HG02943 (cell line): ENCODE measurements at regions not wholly inside any gene's neighbourhood (a gene's known extent, or its start where the extent isn't known, plus 50 kb on each side); places are given as distances from the start of the nearest gene placed in this dataset.

Source experiments
- ATAC-seq: cut with Tn5 transposase; IDR thresholded peaks from one replicate; pipeline ENCODE4 v1.9.1; 2021; ENCODE audit warnings: mild to moderate bottlenecking, low read depth, moderate library complexity; ENCODE audit not compliant: unreplicated experiment

GRCh38 chr5:21199087-21199486 is 1211.1 kb upstream of the CDH18 start:
- ATAC-seq: no peak

GRCh38 chr5:21195145-21195544 is 1207.1 kb upstream of the CDH18 start:
- no peak for ATAC-seq

- no peak for ATAC-seq
These were observed 1197.5 kb upstream of the CDH18 start for GRCh38 chr5:21185536-21185935.

- no peak for ATAC-seq
These were observed 1196.6 kb upstream of the CDH18 start for GRCh38 chr5:21184581-21184980.

- no peak for ATAC-seq
These were observed 1193.7 kb upstream of the CDH18 start for GRCh38 chr5:21181609-21182125.

GRCh38 chr5:21173526-21173925 is 1185.5 kb upstream of the CDH18 start:
- no peak for ATAC-seq

- ATAC-seq: no peak
These were observed 1185.0 kb upstream of the CDH18 start for GRCh38 chr5:21173036-21173435.

- no peak for ATAC-seq
These were observed 1183.0 kb upstream of the CDH18 start for GRCh38 chr5:21171038-21171437.

- ATAC-seq: no peak
These were observed 1180.6 kb upstream of the CDH18 start for GRCh38 chr5:21168557-21168956.

GRCh38 chr5:21165344-21165743 is 1177.3 kb upstream of the CDH18 start:
- ATAC-seq: no peak

- ATAC-seq: no peak
These were observed 1176.4 kb upstream of the CDH18 start for GRCh38 chr5:21164425-21164824.

- no peak for ATAC-seq
These were observed 1171.6 kb upstream of the CDH18 start for GRCh38 chr5:21159510-21160059.

- no peak for ATAC-seq
These were observed 1166.5 kb upstream of the CDH18 start for GRCh38 chr5:21154526-21154925.

GRCh38 chr5:21152611-21153010 is 1164.6 kb upstream of the CDH18 start:
- ATAC-seq: no peak

- no peak for ATAC-seq
These were observed 1157.4 kb upstream of the CDH18 start for GRCh38 chr5:21145376-21145775.

- no peak for ATAC-seq
These were observed 1155.7 kb upstream of the CDH18 start for GRCh38 chr5:21143686-21144085.

- no peak for ATAC-seq
These were observed 1154.8 kb upstream of the CDH18 start for GRCh38 chr5:21142791-21143190.

- no peak for ATAC-seq
These were observed 1153.0 kb upstream of the CDH18 start for GRCh38 chr5:21140987-21141386.

GRCh38 chr5:21126236-21126635 is 1138.2 kb upstream of the CDH18 start:
- ATAC-seq: no peak

GRCh38 chr5:21125238-21125983 is 1137.4 kb upstream of the CDH18 start:
- ATAC-seq: no peak

- ATAC-seq: no peak
These were observed 1133.2 kb upstream of the CDH18 start for GRCh38 chr5:21121213-21121612.

- no peak for ATAC-seq
These were observed 1109.7 kb upstream of the CDH18 start for GRCh38 chr5:21097661-21098060.
